ENCODE measurements at regions not wholly inside any gene's neighbourhood (a gene's known extent, or its start where the extent isn't known, plus 50 kb on each side); places are given as distances from the start of the nearest gene placed in this dataset.
"Not testable (repeated sequence)": the region's sequence is repeated elsewhere in the genome, so short reads cannot be mapped to it uniquely, and the experiment has no call there.

- no peak for DNase-seq (ENCODE audit: low read depth in 2 of 2)
Observed at GRCh38 chr10:8280946-8281345, 226.5 kb downstream of the GATA3 start.

- no peak for DNase-seq (ENCODE audit: low read depth in 2 of 2)
Observed at GRCh38 chr10:8282340-8282739, 227.9 kb downstream of the GATA3 start.

GRCh38 chr10:8283166-8283905 is 228.8 kb downstream of the GATA3 start:
- no peak for DNase-seq (ENCODE audit: low read depth in 2 of 2)

- DNase-seq (ENCODE audit: low read depth in 2 of 2) = no peak
Observed at GRCh38 chr10:8283986-8284385, 229.5 kb downstream of the GATA3 start.

GRCh38 chr10:8285970-8286369 is 231.5 kb downstream of the GATA3 start:
- not testable (repeated sequence) for DNase-seq (ENCODE audit: low read depth in 2 of 2)

GRCh38 chr10:8288600-8288999 is 234.1 kb downstream of the GATA3 start:
- DNase-seq (ENCODE audit: low read depth in 2 of 2) = no peak

- DNase-seq (ENCODE audit: low read depth in 2 of 2) = no peak
Observed at GRCh38 chr10:8289186-8289924, 234.9 kb downstream of the GATA3 start.

GRCh38 chr10:8294779-8295178 is 240.3 kb downstream of the GATA3 start:
- DNase-seq (ENCODE audit: low read depth in 2 of 2) = no peak

- DNase-seq (ENCODE audit: low read depth in 2 of 2) = no peak
Observed at GRCh38 chr10:8295311-8295710, 240.8 kb downstream of the GATA3 start.

GRCh38 chr10:8296090-8296733 is 241.7 kb downstream of the GATA3 start:
- DNase-seq (ENCODE audit: low read depth in 2 of 2) = no peak

GRCh38 chr10:8296734-8297101 is 242.2 kb downstream of the GATA3 start:
- DNase-seq (ENCODE audit: low read depth in 2 of 2) = no peak

GRCh38 chr10:8297107-8297506 is 242.6 kb downstream of the GATA3 start:
- no peak for DNase-seq (ENCODE audit: low read depth in 2 of 2)

- no peak for DNase-seq (ENCODE audit: low read depth in 2 of 2)
Observed at GRCh38 chr10:8297959-8298358, 243.5 kb downstream of the GATA3 start.

- no peak for DNase-seq (ENCODE audit: low read depth in 2 of 2)
Observed at GRCh38 chr10:8298896-8299570, 244.5 kb downstream of the GATA3 start.

- no peak for DNase-seq (ENCODE audit: low read depth in 2 of 2)
Observed at GRCh38 chr10:8300925-8301324, 246.4 kb downstream of the GATA3 start.

- DNase-seq (ENCODE audit: low read depth in 2 of 2) = no peak
Observed at GRCh38 chr10:8301333-8301732, 246.8 kb downstream of the GATA3 start.

- no peak for DNase-seq (ENCODE audit: low read depth in 2 of 2)
Observed at GRCh38 chr10:8301831-8302230, 247.3 kb downstream of the GATA3 start.

- DNase-seq (ENCODE audit: low read depth in 2 of 2) = no peak
Observed at GRCh38 chr10:8302565-8302964, 248.1 kb downstream of the GATA3 start.

GRCh38 chr10:8304861-8305260 is 250.4 kb downstream of the GATA3 start:
- DNase-seq (ENCODE audit: low read depth in 2 of 2) = no peak

- DNase-seq (ENCODE audit: low read depth in 2 of 2) = no peak
Observed at GRCh38 chr10:8305876-8306652, 251.6 kb downstream of the GATA3 start.

- no peak for DNase-seq (ENCODE audit: low read depth in 2 of 2)
Observed at GRCh38 chr10:8306685-8307364, 252.3 kb downstream of the GATA3 start.
